Fibroblast of pulmonary artery (primary cell): ENCODE measurements at regions not wholly inside any gene's neighbourhood (a gene's known extent, or its start where the extent isn't known, plus 50 kb on each side); places are given as distances from the start of the nearest gene placed in this dataset.

Experiments
- DNase-seq: peaks from one replicate; pipeline ENCODE4 v3.0.0-alpha.2; 2010; ENCODE audit warnings: low read depth
- H3K4me3 ChIP-seq: replicated peaks from 2 replicates; pipeline ENCODE4 v1.5.1; 2011; ENCODE audit warnings: low read depth, mild to moderate bottlenecking, control low read depth, low read length, moderate library complexity
- TF ChIP-seq, protein P1 (sequence below): IDR thresholded peaks from 2 replicates; pipeline ENCODE4 v1.5.1; 2011; ENCODE audit warnings: mild to moderate bottlenecking, control low read depth, low read length, inconsistent platforms; ENCODE audit errors: missing control alignments

- TF ChIP-seq, protein P1, sequence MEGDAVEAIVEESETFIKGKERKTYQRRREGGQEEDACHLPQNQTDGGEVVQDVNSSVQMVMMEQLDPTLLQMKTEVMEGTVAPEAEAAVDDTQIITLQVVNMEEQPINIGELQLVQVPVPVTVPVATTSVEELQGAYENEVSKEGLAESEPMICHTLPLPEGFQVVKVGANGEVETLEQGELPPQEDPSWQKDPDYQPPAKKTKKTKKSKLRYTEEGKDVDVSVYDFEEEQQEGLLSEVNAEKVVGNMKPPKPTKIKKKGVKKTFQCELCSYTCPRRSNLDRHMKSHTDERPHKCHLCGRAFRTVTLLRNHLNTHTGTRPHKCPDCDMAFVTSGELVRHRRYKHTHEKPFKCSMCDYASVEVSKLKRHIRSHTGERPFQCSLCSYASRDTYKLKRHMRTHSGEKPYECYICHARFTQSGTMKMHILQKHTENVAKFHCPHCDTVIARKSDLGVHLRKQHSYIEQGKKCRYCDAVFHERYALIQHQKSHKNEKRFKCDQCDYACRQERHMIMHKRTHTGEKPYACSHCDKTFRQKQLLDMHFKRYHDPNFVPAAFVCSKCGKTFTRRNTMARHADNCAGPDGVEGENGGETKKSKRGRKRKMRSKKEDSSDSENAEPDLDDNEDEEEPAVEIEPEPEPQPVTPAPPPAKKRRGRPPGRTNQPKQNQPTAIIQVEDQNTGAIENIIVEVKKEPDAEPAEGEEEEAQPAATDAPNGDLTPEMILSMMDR: no peak
- H3K4me3 ChIP-seq: no peak overlapping the region
- DNase-seq: no peak
These were observed 808.8 kb downstream of the TUSC7 start for GRCh38 chr3:117518364-117518763.

- no peak for DNase-seq
- H3K4me3 ChIP-seq: no peak overlapping the region
- TF ChIP-seq, protein P1: no peak
These were observed 810.2 kb downstream of the TUSC7 start for GRCh38 chr3:117519776-117520175.

- TF ChIP-seq, protein P1: no peak
- DNase-seq: no peak
- no peak overlapping the region for H3K4me3 ChIP-seq
These were observed 811.0 kb downstream of the TUSC7 start for GRCh38 chr3:117520582-117520981.

- TF ChIP-seq, protein P1: no peak
- DNase-seq: no peak
- no peak overlapping the region for H3K4me3 ChIP-seq
These were observed 813.8 kb downstream of the TUSC7 start for GRCh38 chr3:117523418-117523817.

DNA sequence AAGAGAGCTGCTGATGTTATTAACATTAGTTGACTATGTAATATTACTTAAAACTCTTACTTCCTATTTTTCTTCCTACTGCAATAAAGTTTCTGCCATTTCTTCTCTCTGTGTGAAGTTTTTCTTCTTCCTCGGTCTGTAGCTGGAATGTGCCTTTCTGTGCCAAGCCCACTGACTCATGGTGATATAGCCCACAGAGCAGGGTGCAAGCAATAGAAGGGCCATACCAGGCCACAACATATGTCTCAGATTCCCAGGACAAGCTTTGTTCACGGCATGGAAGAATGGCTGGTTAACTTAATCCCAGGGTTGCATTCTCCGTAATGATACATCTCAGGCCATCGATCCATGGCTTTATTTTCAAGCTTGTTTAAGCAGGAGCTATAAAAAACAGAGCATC lies 815.3 kb downstream of the TUSC7 start:
- TF ChIP-seq, protein P1: no peak
- peak; percentile 40 for DNase-seq
- no peak overlapping the region for H3K4me3 ChIP-seq

GRCh38 chr3:117526470-117527079 lies 817.0 kb downstream of the TUSC7 start:
- peak; percentile 51 for DNase-seq
- TF ChIP-seq, protein P1: peak; percentile 59
- no peak overlapping the region for H3K4me3 ChIP-seq

DNA sequence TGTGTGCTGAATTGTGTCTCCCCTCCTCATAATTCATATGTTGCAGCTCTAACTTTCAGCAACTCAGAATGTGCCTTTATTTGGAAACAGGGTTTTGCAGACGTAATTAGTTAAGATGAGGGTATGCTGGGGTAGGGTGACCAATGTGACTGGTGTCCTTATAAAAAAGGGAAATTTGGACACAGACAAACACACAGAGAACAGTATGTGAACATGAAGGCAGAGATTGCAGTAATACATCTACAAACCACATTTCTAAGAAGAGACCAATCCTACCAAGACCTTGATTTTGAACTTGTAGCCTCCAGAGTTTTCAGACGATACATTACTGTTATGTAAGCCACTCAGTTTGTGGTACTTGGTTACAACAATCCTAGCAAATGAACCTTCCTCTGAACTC lies 817.8 kb downstream of the TUSC7 start:
- H3K4me3 ChIP-seq: no peak overlapping the region
- TF ChIP-seq, protein P1: no peak
- DNase-seq: no peak
